ENCODE measurements at regions not wholly inside any gene's neighbourhood (a gene's known extent, or its start where the extent isn't known, plus 50 kb on each side); places are given as distances from the start of the nearest gene placed in this dataset.

DNA sequence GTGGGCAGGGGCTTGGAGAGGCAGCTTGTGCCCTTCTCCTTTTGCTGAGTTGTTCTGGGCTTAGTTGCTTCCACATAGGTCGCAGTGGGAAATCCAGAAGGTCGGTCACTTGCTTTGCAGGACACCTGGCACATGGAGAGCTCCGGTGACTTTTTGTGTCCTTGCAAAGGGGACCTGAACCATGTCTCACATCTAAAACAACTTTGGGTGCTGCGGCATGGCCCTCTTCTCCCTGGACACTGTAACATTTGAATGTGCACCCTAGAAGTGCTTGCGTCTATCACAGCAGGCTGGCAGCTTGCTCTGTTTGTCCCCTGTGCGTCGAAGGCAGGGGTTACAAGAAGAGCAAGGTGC lies 189.9 kb upstream of the TWIST2 start:
- DNase-seq (ENCODE audit: low read depth in 2 of 2): no peak
- no peak overlapping the region for H3K4me3 ChIP-seq (replicated peaks in 1 of 2; ENCODE audit: low read depth in 2 of 2, low read length in 2 of 2)
- TF ChIP-seq, protein P1, sequence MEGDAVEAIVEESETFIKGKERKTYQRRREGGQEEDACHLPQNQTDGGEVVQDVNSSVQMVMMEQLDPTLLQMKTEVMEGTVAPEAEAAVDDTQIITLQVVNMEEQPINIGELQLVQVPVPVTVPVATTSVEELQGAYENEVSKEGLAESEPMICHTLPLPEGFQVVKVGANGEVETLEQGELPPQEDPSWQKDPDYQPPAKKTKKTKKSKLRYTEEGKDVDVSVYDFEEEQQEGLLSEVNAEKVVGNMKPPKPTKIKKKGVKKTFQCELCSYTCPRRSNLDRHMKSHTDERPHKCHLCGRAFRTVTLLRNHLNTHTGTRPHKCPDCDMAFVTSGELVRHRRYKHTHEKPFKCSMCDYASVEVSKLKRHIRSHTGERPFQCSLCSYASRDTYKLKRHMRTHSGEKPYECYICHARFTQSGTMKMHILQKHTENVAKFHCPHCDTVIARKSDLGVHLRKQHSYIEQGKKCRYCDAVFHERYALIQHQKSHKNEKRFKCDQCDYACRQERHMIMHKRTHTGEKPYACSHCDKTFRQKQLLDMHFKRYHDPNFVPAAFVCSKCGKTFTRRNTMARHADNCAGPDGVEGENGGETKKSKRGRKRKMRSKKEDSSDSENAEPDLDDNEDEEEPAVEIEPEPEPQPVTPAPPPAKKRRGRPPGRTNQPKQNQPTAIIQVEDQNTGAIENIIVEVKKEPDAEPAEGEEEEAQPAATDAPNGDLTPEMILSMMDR (IDR thresholded peaks at IDR 0.05; ENCODE audit: low read depth, low read length): no peak

GRCh38 chr2:238658820-238659219 lies 189.1 kb upstream of the TWIST2 start:
- H3K4me3 ChIP-seq (replicated peaks in 1 of 2; ENCODE audit: low read depth in 2 of 2, low read length in 2 of 2): no peak overlapping the region
- DNase-seq (ENCODE audit: low read depth in 2 of 2): no peak
- TF ChIP-seq, protein P1 (IDR thresholded peaks at IDR 0.05; ENCODE audit: low read depth, low read length): no peak

GRCh38 chr2:238659231-238659630 lies 188.7 kb upstream of the TWIST2 start:
- TF ChIP-seq, protein P1 (IDR thresholded peaks at IDR 0.05; ENCODE audit: low read depth, low read length): no peak
- no peak for DNase-seq (ENCODE audit: low read depth in 2 of 2)
- no peak overlapping the region for H3K4me3 ChIP-seq (replicated peaks in 1 of 2; ENCODE audit: low read depth in 2 of 2, low read length in 2 of 2)

GRCh38 chr2:238663586-238663985 lies 184.3 kb upstream of the TWIST2 start:
- TF ChIP-seq, protein P1 (IDR thresholded peaks at IDR 0.05; ENCODE audit: low read depth, low read length): no peak
- H3K4me3 ChIP-seq (replicated peaks in 1 of 2; ENCODE audit: low read depth in 2 of 2, low read length in 2 of 2): no peak overlapping the region
- DNase-seq (ENCODE audit: low read depth in 2 of 2): no peak

GRCh38 chr2:238665919-238666318 lies 182.0 kb upstream of the TWIST2 start:
- no peak overlapping the region for H3K4me3 ChIP-seq (replicated peaks in 1 of 2; ENCODE audit: low read depth in 2 of 2, low read length in 2 of 2)
- TF ChIP-seq, protein P1 (IDR thresholded peaks at IDR 0.05; ENCODE audit: low read depth, low read length): no peak
- DNase-seq (ENCODE audit: low read depth in 2 of 2): no peak

DNA sequence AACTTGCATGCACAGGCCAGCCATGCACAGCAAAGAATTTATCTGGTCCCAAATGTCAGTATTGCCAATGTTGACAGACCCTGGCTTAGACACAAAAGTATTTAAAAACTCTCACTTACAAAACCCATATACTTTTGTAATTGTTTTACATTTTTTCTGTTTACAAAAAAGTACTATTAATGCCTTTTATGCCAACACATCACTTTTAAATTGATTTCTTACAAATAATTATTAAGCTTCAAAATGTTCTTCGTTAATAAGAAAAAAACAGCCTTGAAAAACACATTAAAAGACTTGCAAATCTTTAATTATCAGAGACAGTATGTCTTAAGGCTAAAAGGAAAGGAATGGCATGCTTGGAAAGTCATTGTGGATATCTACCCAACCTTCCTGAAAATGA lies 181.3 kb upstream of the TWIST2 start:
- no peak overlapping the region for H3K4me3 ChIP-seq (replicated peaks in 1 of 2; ENCODE audit: low read depth in 2 of 2, low read length in 2 of 2)
- no peak for DNase-seq (ENCODE audit: low read depth in 2 of 2)
- TF ChIP-seq, protein P1 (IDR thresholded peaks at IDR 0.05; ENCODE audit: low read depth, low read length): no peak

DNA sequence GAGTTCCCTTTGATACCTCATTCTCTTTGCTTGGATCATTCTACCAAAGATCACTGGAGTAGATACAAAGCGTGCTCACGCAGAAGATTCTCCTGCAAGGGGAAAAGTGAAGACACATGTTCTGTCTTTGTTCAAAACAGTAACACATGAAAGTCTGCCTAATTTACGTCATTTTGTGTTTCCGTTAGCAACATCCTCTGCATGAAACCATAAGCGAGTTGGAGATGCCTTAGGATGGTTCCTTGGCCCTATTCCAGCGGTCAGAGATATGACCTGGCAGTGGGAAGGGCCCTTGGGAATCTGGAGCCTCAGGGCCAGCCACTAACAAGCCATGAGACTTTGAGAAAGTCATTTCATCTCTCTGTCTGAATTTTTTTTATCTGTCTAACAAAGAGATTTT lies 180.9 kb upstream of the TWIST2 start:
- no peak overlapping the region for H3K4me3 ChIP-seq (replicated peaks in 1 of 2; ENCODE audit: low read depth in 2 of 2, low read length in 2 of 2)
- TF ChIP-seq, protein P1 (IDR thresholded peaks at IDR 0.05; ENCODE audit: low read depth, low read length): no peak
- peak; percentile 66 to 67 for DNase-seq (ENCODE audit: low read depth in 2 of 2)
